HG02852 (cell line): ENCODE measurements at regions not wholly inside any gene's neighbourhood (a gene's known extent, or its start where the extent isn't known, plus 50 kb on each side); places are given as distances from the start of the nearest gene placed in this dataset.
A peak's percentile ranks its signal among the peaks of the same experiment; 100 is the strongest.

Experiments
- ATAC-seq: cut with Tn5 transposase; IDR thresholded peaks from one replicate; pipeline ENCODE4 v1.9.1; 2021; ENCODE audit warnings: mild to moderate bottlenecking, moderate library complexity; ENCODE audit not compliant: unreplicated experiment

DNA sequence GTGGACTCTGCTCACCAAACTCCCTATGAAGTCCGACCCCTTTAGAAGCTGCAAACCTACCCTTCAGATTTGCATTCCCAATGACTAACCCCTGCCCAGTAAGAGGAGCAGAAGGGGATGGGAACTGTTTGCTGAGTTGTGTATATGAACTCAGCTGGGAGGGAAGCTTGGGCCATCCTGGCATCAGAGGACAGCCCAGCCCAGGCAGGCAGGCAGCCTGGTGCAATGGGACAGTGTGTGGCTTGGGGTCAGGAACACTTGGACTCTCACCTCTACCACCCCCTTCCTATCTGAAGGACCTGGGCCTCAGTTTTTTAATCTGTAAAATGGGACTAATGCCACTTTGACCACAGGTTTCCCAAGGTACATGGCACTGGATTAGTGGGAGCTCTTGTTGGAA is 147.4 kb upstream of the GPR26 start:
- no peak for ATAC-seq

DNA sequence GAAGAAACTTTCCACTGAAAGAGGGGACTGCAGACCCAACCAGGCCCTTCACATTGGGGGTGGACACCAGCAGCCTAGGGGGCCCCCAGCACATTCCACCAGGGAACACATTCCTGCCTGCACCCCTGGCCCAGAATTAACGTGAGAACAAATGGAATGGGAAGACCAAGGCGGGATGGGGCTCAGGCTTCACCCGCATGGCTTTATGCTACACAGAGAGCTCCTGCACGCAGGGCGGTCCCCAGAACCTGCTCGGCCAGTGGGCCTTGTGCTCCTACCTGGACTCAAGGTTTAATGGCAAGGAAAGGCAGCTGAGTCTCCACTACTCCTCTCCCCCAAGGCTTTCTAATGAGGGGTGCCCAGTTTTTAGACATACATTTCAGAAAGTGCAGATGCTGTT is 146.3 kb upstream of the GPR26 start:
- no peak for ATAC-seq

DNA sequence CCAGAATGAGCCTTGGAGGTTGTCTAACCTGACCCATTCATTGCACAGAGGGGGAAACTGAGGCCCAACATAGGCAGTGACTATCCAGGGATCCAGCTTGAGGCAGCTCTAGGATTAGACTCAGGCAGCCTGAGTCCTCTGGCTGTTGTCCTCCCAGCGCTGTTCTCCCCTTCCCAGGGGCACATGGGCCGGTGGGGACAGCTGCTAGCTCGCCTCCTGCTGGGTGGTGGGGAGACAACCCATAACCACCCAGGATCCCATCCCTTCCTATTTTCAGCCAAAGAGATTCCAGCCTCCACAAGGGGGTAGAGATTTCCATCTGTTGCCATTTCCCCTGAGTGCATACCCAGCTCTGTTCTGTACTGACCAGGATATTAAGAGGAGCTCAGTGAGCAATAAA is 145.1 kb upstream of the GPR26 start:
- ATAC-seq = no peak

DNA sequence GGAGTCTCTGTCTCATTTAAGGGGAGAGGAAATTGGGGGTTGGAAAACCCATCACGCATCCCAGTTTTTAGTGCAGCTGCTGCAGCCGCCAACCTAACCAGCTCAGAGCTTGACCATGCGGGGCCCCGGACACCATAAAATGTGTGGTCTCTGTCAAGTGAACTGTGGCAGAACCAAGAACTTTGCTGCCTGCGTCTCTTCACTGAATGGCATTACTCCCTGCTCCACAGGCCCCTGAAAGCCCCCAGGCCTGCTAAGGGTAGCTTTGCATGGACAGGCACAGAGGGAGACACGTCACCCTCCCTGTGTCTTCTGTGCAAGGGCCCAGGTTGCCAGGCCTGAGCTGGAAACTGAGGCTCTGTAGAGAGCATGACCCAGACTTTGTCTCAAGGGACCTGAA is 144.6 kb upstream of the GPR26 start:
- no peak for ATAC-seq

DNA sequence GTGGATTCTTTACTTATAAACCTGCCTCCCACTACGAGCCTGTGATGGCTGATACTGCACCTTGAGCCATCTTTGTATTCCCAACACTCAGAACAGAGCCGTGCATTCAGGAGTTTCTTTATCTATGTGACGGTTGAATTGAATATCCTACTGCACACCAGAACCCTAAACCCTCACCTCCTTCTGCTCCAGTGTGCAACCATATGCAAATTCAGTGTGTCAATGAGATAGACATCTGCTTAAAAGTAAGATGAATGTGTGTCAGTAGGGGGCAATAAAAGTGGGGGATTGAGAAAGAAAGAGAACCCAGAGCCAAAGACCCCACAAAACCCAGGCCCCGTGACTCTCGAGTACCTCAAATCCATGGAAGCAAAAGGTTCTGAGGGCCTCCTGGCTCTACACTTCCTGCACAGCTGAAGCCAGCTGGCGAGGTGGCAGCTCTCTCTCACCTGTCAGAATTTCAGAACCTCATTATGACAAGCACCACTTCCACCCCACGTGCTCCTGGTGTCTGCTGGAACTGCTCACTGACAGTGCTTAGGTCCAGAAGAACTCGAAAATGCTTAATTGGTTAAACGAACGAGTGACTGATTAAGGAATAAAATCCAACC is 143.3 kb upstream of the GPR26 start:
- ATAC-seq = peak; percentile 80

DNA sequence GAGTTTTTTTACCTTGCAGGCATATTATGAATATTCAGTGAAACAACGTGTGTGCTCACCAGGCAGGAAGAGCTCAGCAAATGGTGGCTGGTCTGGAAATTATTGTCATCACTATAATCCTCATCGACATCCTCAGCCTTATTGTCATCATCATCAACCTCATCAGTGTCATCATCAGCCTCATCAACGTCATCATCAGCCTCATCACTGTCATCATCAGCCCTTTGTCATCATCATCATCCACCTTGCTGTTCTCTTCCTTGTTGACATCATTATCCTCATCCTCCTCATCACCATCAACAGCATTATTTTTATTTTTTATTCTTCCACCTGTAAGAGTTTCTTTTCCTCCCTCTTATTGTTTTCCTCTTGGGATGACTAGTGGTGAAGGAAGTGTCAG is 142.3 kb upstream of the GPR26 start:
- ATAC-seq = no peak

DNA sequence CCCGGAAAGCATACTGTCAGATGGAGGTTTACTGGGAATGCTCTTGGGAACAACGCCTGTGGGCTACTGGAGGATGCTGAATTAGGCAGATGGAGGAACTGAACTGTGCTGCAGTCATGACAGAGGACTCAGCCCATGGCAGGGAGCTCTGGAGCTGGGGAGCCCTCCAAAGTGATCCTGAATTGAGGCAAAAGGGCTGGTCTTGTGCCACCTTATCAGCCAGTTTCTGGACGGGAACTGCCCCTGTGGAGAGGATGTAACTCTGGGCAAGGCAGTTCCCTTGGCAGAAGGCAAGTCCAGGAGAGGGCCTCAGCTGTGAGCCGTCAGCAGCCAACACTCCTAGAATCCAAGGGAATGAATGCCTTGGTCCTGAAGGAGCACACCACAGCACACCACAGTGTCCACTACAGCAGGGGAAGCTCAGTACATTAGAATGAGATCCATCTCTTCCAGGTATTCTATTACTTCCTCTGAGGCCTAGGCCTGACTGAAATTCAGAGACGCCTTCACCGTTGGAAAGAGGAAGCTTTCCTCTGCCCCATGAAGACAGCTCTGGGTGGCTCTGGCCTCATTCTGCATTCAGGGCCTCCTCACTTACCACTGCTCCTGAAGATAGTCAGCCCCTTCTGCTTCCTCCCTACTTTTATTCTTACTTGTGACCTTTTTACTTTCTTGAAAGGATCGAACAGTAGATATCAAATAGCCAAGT is 139.6 kb upstream of the GPR26 start:
- ATAC-seq = no peak

DNA sequence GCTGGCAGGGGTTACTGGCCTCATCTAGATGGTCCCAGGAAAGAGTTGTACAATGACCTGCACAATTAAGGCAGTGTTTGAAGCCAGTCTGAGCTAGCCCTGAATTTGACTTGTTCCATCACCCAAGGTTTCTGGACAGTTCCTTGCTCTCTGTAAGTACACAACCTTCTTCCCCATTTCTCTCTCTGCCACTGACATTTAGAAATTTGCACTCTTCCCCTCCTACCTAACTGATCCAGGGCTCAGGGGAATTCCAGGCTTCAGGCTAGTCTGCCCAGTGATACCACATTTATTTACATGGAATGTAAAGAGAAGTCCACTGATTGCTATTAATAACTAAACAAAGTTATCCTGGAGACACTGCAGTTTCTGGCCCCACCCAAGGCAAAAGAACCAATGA is 139.0 kb upstream of the GPR26 start:
- no peak for ATAC-seq

DNA sequence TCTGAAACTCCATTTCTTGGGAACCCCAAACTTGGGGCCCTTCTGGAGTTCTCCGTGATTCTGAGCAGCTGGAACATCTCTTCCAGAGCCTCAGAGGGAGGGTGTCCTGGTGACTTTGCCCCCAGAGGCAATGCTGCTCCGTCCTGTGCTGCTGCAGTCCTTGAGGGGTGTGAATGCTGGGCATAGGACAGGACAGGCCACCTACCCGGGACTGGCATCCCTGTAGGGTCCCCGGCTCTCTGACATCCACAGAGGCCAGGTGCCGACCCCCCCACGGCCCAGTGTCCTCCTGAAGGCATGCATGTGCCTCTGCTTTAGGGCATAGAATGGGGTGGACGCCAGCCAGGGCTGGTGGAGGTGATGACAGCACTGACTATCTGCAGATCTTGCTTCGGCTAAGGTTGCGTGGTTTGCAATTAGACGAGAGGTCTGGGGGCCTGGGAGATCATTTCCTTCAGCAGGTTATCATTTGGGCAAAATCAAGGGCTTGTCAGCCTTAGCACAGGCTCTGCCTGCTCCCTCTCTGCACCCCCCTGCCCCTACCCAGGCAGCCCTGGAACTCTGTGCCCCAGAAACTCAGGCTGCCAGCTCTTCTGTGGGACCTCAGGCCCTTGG is 136.9 kb upstream of the GPR26 start:
- no peak for ATAC-seq

DNA sequence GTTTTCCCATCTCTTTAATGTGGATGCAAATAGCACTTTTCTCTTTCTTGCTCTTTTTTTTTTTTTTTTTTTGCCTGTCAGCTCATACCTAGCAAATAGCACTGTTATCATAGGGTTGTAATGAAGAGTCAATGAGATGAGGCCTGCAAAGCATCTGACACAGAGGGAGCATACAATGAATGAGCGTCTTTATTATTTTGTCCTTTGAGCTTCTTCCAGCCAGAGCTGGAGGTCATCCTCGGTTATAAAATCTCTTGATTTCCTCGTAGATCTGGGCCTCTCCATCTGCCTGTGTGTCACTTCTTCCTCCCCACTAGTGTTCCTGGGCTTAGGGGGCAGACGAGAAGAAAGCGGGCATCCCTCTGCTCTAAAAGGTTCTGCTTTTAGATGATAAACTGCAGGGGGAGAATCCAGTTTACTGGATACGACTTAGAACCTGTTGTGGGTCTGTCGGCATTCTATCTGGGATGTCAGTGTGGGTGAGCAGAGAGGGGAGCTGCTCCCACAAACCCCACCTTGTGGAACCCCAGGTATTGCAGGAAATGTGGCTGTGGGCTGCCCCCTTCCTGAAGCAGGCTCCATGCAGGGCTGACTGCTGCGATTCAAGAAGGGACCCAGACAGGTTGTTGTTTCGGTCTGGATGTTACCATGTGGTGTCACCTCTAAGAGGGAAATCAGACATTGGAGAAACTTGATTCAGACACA is 135.8 kb upstream of the GPR26 start:
- ATAC-seq = no peak

DNA sequence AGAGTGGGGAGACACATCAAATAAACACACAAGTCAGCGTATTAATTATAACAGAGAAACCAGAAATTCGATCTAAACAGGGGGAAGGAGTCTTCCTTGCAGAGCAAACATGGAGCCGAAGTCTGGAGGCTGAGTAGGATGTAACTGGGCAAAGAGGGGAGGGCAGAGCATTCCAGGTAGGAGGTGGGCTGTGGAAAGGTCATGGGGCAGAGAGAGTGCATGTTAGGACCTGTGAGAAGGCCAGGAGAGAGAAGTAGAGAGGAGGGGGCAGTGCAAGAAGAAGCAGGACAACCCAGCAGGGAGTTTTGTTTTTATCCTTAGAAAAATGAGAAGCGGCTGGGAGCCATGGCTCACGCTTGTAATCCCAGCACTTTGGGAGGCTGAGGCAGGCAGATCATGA is 130.8 kb upstream of the GPR26 start:
- ATAC-seq = no peak

DNA sequence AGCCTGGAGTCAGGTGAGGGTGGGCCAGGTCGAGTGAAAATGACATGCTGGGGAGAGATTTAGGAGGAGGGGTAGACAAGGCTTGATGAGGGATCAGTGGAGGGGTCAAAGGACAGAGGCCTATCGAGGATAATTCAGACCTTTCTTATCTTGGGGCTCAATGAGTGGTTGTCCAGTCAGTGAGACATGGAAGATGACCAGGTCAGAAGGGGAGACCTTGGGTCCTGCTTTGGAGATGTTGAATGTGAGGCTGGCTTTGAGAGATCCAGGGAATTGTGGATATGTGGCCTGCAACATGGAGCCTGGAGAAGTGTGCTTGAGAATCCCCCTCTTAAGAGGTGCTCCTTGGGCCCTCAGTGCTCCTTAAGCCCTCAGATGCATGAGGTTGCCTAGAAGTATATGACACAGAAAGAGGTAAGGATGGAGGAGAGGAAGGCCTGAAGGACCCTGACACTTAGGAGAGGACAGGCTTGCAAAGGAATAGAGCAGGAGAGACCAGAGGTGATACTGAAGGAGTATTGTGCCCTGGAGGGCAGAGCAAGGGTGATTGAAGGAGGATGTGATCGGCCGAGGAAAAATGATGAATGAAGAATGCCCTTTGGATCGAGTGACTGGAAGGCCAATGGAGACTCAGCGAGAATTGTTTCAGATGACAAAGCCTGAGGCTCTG is 129.8 kb upstream of the GPR26 start:
- no peak for ATAC-seq

DNA sequence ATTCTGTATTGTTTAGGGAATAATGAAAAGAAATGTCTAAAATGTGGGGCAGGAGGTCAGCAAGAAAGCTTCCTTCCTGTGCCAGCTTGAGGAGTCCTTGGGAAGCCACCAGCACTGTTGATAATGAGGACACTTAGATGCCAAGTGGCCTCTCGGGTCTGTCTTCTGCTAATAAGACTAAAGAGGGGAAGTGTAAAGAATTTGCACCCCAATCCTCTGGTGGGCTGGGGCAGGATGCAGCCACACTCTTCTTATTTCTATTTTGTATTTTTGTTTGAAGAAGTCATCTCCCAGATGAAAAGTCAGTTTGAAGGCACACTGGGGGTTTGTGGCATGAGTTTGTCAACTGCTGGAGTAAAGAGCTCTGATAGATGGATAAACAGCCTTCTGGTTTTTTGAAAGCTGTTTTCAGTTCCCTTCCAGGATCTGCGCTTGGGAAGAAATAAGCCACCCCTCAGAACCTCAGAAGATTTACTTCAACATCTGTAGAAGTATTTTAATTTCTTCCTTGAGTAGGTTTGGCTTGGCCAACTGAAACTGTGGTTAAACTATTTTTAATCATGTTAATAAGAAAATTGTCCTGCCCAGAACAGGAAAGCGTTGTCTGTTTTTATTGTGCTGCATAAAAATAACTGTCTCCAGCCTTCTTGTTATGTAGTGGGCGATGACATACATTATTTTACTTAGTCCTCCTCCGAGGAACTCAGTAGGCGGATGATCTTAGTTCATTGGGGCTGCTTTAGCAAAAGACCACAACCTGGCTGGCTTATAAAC is 128.8 kb upstream of the GPR26 start:
- peak; percentile 75 for ATAC-seq

DNA sequence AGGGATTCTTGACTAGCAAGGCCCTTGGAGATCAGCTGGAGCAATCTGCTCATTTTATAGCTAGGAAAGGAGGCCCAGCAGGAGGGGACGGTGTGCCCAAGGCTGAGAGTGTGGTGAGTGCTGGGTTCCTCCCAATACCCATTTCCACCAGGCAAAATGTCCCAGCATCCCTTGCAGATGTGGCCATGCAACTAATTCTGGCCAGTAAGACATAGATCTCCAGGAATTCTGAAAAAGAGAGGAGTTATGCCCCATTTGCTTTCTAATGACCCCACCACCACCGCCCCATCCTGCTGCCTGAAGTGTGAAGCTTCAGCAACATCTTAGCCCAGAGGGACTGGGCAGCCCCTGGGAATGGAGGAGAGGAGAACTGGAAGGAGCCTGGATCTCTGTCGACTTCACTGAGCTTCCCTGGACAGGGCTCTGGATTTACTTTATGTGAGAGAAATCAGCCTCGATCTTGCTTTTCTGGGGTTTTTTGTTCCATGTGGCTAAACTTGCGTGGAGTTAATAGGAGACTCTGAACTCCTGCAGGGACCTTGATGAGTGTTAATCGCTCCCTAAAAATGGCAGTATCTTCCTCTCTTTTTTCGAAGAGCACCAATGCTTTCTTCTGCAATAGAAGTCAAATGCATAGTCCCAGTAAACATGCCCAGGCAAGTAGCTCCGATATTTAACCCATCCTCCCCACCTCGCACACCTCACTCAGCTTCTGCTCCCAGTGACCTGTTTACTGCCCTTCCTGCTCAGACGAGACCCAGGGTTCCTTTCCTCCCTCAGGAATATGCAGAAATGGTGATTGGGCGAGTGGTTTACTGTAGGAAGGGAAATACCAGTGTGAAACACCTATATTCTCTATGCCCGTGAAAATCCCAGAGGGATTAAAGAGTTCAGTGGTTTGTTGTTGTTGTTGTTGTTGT is 127.5 kb upstream of the GPR26 start:
- ATAC-seq = no peak

DNA sequence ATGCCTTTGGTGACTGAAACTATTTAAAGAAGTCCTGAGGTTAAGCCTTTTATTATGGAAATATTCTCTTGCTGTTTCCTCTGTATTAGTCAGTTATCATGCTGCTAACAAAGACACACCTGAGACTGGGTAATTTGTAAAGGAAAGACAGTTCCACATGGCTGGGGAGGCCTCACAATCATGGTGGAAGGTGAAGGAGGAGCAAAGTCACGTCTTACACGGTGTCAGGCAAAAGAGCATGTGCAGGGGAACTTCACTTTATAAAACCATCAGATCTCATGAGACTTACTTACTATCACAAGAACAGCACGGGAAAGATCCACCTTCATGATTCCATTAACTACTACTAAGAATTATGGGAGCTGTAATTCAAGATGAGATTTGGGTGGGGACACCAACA is 121.2 kb upstream of the GPR26 start:
- ATAC-seq = no peak

DNA sequence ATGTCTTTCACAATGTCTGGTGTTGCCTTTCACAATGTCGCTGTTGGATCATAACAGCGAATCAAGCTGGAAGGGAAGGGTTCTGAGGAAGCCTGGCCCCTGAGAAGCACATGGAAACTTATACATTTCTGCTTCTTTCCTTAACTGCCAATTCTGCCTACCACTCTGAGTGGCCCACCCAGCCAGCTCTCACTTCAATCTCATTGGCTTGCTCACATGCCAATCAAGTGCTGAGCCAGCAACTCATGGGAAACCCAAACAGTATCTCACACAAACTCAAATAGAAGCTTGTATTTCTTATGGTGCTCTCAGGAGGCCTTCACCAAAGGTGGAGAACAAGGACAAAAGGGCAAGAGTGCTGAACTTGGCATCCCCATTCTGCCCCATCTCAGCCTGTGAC is 117.4 kb upstream of the GPR26 start:
- no peak for ATAC-seq

DNA sequence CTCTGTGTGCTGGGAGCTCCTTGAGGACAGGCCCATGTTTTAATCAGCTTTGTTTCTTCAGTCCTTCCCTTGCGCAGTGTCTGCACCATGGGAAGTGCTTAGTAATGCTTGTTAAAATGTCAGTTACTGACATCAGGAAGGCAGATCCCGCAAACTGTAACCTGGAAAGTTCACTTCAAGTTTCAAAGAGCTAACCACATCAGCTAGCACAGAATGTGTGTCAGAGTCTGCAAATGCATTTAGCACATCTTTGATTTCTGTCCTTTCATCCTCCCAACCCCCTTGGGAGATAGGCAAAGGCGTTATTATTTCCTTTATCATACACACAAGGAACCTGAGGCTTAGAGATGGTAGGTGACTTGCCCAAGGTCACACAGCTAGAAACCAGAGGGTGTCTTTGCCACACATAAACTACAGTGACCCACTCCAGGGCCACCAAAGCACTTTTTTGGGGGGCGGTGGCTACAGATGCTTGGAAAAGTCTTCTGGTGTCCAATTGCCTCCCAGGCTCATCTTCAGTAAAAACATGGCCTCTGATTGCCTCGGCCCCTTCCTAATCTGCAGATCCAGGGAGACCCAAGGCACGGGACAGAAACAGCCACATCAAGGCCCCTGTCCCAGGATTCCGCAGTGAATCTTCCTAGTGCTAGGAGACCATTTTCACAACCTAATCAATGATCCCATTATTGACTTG is 116.2 kb upstream of the GPR26 start:
- no peak for ATAC-seq

DNA sequence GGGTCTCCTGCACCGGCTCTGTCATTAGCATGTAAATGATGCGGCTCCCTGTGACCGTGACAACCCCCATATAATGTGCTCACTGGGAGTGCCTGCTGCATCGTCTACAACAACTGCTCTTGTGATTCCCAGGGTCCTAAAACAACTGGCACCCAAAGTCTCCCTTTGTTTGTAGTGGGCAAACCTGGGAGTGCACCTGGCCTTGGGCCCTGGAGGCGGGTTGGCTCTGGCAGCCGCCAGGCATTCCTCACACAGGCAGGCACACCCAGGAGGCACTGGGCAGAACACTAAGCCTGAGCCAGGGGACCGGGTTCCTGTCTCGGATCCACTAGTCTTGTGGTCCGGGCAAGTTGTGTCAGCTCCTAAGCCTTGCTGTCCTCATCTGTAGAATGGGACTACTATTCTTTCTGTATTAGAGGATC is 115.5 kb upstream of the GPR26 start:
- no peak for ATAC-seq

DNA sequence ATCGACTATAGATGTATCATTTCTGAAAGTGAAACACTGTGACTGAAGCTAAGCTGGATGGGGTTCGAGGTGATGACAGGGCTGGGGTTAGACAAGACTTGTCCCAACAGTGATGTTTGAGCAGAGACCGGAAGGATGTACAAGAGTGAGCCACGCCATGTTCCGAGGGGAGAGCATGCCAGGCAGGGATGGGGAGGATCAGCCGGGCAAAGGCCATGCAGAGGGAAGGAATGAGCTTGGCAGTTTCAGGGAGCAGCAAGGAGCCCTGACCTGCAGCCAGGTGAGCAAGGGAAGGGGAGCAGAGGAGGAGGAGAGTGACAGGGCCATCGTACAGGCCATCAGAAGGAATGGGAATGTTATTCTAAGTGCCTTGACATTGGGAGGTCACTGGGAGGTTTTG is 114.9 kb upstream of the GPR26 start:
- ATAC-seq = no peak
